ENCODE measurements at regions not wholly inside any gene's neighbourhood (a gene's known extent, or its start where the extent isn't known, plus 50 kb on each side); places are given as distances from the start of the nearest gene placed in this dataset.

GRCh38 chr18:61281431-61281830 lies 51.8 kb upstream of the CDH20 start:
- CTCF ChIA-PET = no interaction called here
- Mint-ChIP-seq H3K4me3 (ENCODE audit: unreplicated experiment) (no peak overlapping the region), H3K36me3 (ENCODE audit: insufficient read depth, unreplicated experiment) (no peaks in the 10 kb centered on the region), H3K4me1 (ENCODE audit: low read depth, unreplicated experiment) (no peaks in the 10 kb centered on the region), H3K27ac (ENCODE audit: unreplicated experiment) (no peak overlapping the region), H3K9me3 (ENCODE audit: unreplicated experiment) (no peaks in the 10 kb centered on the region), H3K27me3 (ENCODE audit: insufficient read depth, unreplicated experiment) (no peaks in the 10 kb centered on the region)
- DNase-seq = no peak
- no peaks in the 10 kb centered on the region for H3K36me3 ChIP-seq (ENCODE audit: control insufficient read depth, insufficient read depth, low read length)
- no peak overlapping the region for H3K4me3 ChIP-seq (ENCODE audit: low read depth, low read length)
- POLR2A ChIA-PET = no interaction called here
- intact Hi-C loops (cut with micrococcal nuclease; ENCODE audit: unreplicated experiment) = no loop called here
- no peaks in the 10 kb centered on the region for H3K4me1 ChIP-seq
- no TSS peak for BruUV-seq (replicated peaks)
- TF ChIP-seq, protein P1, sequence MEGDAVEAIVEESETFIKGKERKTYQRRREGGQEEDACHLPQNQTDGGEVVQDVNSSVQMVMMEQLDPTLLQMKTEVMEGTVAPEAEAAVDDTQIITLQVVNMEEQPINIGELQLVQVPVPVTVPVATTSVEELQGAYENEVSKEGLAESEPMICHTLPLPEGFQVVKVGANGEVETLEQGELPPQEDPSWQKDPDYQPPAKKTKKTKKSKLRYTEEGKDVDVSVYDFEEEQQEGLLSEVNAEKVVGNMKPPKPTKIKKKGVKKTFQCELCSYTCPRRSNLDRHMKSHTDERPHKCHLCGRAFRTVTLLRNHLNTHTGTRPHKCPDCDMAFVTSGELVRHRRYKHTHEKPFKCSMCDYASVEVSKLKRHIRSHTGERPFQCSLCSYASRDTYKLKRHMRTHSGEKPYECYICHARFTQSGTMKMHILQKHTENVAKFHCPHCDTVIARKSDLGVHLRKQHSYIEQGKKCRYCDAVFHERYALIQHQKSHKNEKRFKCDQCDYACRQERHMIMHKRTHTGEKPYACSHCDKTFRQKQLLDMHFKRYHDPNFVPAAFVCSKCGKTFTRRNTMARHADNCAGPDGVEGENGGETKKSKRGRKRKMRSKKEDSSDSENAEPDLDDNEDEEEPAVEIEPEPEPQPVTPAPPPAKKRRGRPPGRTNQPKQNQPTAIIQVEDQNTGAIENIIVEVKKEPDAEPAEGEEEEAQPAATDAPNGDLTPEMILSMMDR (IDR thresholded peaks at IDR 0.05; ENCODE audit: insufficient read depth in 1 of 2, low read depth in 1 of 2, low read length in 1 of 2, severe bottlenecking in 1 of 2, unreplicated experiment in 1 of 2) = no peak
- H3K9me3 ChIP-seq = no peaks in the 10 kb centered on the region
- H3K27me3 ChIP-seq (replicated peaks; ENCODE audit: control insufficient read depth, insufficient read depth, low read length) = no peaks in the 10 kb centered on the region

- no peaks in the 10 kb centered on the region for H3K36me3 ChIP-seq (ENCODE audit: control insufficient read depth, insufficient read depth, low read length)
- no peak overlapping the region for H3K4me3 Mint-ChIP-seq (ENCODE audit: unreplicated experiment)
- CTCF ChIA-PET = no interaction called here
- intact Hi-C loops (cut with micrococcal nuclease; ENCODE audit: unreplicated experiment) = no loop called here
- no peaks in the 10 kb centered on the region for H3K27me3 Mint-ChIP-seq (ENCODE audit: insufficient read depth, unreplicated experiment)
- no peaks in the 10 kb centered on the region for H3K9me3 ChIP-seq
- no peak overlapping the region for H3K4me3 ChIP-seq (ENCODE audit: low read depth, low read length)
- H3K36me3 Mint-ChIP-seq (ENCODE audit: insufficient read depth, unreplicated experiment) = no peaks in the 10 kb centered on the region
- TF ChIP-seq, protein P1 (IDR thresholded peaks at IDR 0.05; ENCODE audit: insufficient read depth in 1 of 2, low read depth in 1 of 2, low read length in 1 of 2, severe bottlenecking in 1 of 2, unreplicated experiment in 1 of 2) = no peak
- no peaks in the 10 kb centered on the region for H3K4me1 Mint-ChIP-seq (ENCODE audit: low read depth, unreplicated experiment)
- no peak overlapping the region for H3K27ac Mint-ChIP-seq (ENCODE audit: unreplicated experiment)
- no peaks in the 10 kb centered on the region for H3K9me3 Mint-ChIP-seq (ENCODE audit: unreplicated experiment)
- BruUV-seq (replicated peaks) = no TSS peak
- no peak for DNase-seq
- POLR2A ChIA-PET = no interaction called here
- no peaks in the 10 kb centered on the region for H3K27me3 ChIP-seq (replicated peaks; ENCODE audit: control insufficient read depth, insufficient read depth, low read length)
- H3K4me1 ChIP-seq = no peaks in the 10 kb centered on the region
Observed at GRCh38 chr18:61282926-61283325, 50.3 kb upstream of the CDH20 start.

Measured in Caco-2 (cell line).